GM12878 (cell line): ENCODE measurements at regions not wholly inside any gene's neighbourhood (a gene's known extent, or its start where the extent isn't known, plus 50 kb on each side); places are given as distances from the start of the nearest gene placed in this dataset.

Source experiments
- ATAC-seq: fragments of 200-7000 bp; cut with Tn5 transposase; 3 replicates; pipeline ENCODE4 v1.9.1; 2020; ENCODE audit warnings: mild to moderate bottlenecking, moderate library complexity
- BruUV-seq: library from RNA; stranded (reverse); fragments of 400-500 nt; replicated peaks from 2 replicates; lab custom pipeline; 2021; lab: Mats Ljungman, UMichigan
- CTCF ChIA-PET: fragments of 300-600 bp; sonication (Branson Sonifier 250); formaldehyde crosslinking; extraction: SDS; loops from one replicate; lab custom pipeline; 2021; ENCODE audit warnings: inconsistent platforms; lab: Yijun Ruan, JAX
- POLR2A ChIA-PET: fragments of 350-600 bp; formaldehyde crosslinking; extraction: SDS; loops from one replicate; lab custom pipeline; 2021; ENCODE audit warnings: inconsistent platforms; lab: Charles Lee
- RAD21 ChIA-PET: fragments of 300-600 bp; sonication (Branson Sonifier 250); formaldehyde crosslinking; loops from one replicate; lab custom pipeline; 2023; ENCODE audit warnings: antibody characterized with exemption; ENCODE audit not compliant: unreplicated experiment; lab: Charles Lee
- SMC1A ChIA-PET: fragments of 300-600 bp; sonication (Branson Sonifier 250); formaldehyde crosslinking; loops from one replicate; lab custom pipeline; 2023; ENCODE audit not compliant: unreplicated experiment, uncharacterized antibody; lab: Charles Lee
- DNase-seq: peaks from one replicate; pipeline ENCODE4 v3.0.0-alpha.2; 2011; ENCODE audit warnings: low read depth, low spot score
- FAIRE-seq: peaks from 3 replicates; lab custom pipeline; 2011; peaks lifted over from hg19 to GRCh38; lab: Jason Lieb, UNC
- H2AFZ ChIP-seq: 2 replicates; pipeline ENCODE4 v1.6.0; 2011; ENCODE audit warnings: low read depth, low read length, control low read depth; ENCODE audit not compliant: control insufficient read depth
- H3K27ac ChIP-seq: 2 replicates; pipeline ENCODE4 v1.5.1; 2011; ENCODE audit warnings: control low read depth; ENCODE audit not compliant: control insufficient read depth, insufficient read depth
- H3K27me3 ChIP-seq, 2 experiments: replicated peaks in 1 of 2; 2 replicates each; pipeline versions ENCODE4 v1.6.0 to v1.6.1; 2011; ENCODE audit warnings: low read length in 1 of 2; ENCODE audit not compliant: control insufficient read depth in 2 of 2, insufficient read depth in 2 of 2
- H3K36me3 ChIP-seq, 2 experiments: 2 replicates each; pipeline ENCODE4 v1.5.1; 2011; ENCODE audit warnings: low read length in 1 of 2; ENCODE audit not compliant: control insufficient read depth in 2 of 2, insufficient read depth in 2 of 2
- H3K4me1 ChIP-seq: 2 replicates; pipeline ENCODE4 v1.6.1; 2011; ENCODE audit warnings: mild to moderate bottlenecking, low read length, moderate library complexity, mixed read lengths; ENCODE audit not compliant: control insufficient read depth, insufficient read depth
- H3K4me2 ChIP-seq: 2 replicates; pipeline ENCODE4 v1.6.0; 2011; ENCODE audit warnings: control low read depth; ENCODE audit not compliant: control insufficient read depth, insufficient read depth
- H3K4me3 ChIP-seq: fragments of 200-600 bp; sonication (generic); 2 replicates; pipeline ENCODE4 v1.5.1; 2016
- H3K79me2 ChIP-seq: 2 replicates; pipeline ENCODE4 v1.6.0; 2011; ENCODE audit warnings: low read length; ENCODE audit not compliant: control insufficient read depth, insufficient read depth
- H3K9ac ChIP-seq: 2 replicates; pipeline ENCODE4 v1.8.0; 2011; ENCODE audit warnings: low read length, control low read depth, mixed read lengths; ENCODE audit not compliant: control insufficient read depth, insufficient read depth
- H3K9me3 ChIP-seq: replicated peaks from 3 replicates; pipeline ENCODE4 v1.5.1; 2011; ENCODE audit warnings: mild to moderate bottlenecking, low read length; ENCODE audit not compliant: control insufficient read depth, insufficient read depth
- H4K20me1 ChIP-seq: 2 replicates; pipeline ENCODE4 v1.6.0; 2011; ENCODE audit not compliant: control insufficient read depth, insufficient read depth
- BACH1 ChIP-seq: fragments of 450-650 bp; IDR thresholded peaks from 2 replicates; pipeline ENCODE4 v1.6.1; 2017; ENCODE audit warnings: mild to moderate bottlenecking, borderline replicate concordance
- CUX1 ChIP-seq: IDR thresholded peaks from 2 replicates; pipeline ENCODE4 v1.6.1; 2012; ENCODE audit warnings: improper control_type of control experiment, low read depth, low read length; ENCODE audit not compliant: insufficient replicate concordance
- EGR1 ChIP-seq, 2 experiments: IDR thresholded peaks; 1 replicate in 1 of 2; 2 replicates in 1 of 2; pipeline ENCODE4 v1.6.1; 2011 to 2012; ENCODE audit warnings: low read depth in 2 of 2, low read length in 2 of 2, borderline replicate concordance in 1 of 2, mild to moderate bottlenecking in 1 of 2, moderate library complexity in 1 of 2
- MYB ChIP-seq: fragments of 150-350 bp; IDR thresholded peaks from 2 replicates; pipeline ENCODE4 v1.6.1; 2014; ENCODE audit warnings: mild to moderate bottlenecking, low read depth, low read length, borderline replicate concordance
- NRF1 ChIP-seq: conservative IDR thresholded peaks from 2 replicates; pipeline ENCODE4 v1.6.1; 2011; ENCODE audit warnings: mild to moderate bottlenecking, low read depth, low read length, improper control_type of control experiment
- PBX3 ChIP-seq: IDR thresholded peaks from 2 replicates; pipeline ENCODE4 v1.6.1; 2011; ENCODE audit warnings: mild to moderate bottlenecking, low read depth, low read length, moderate library complexity; ENCODE audit not compliant: insufficient replicate concordance
- SRF ChIP-seq, 2 experiments: IDR thresholded peaks; 2 replicates each; pipeline ENCODE4 v1.6.1; 2011; ENCODE audit warnings: low read depth in 2 of 2, low read length in 2 of 2, mild to moderate bottlenecking in 1 of 2, moderate library complexity in 1 of 2
- STAT1 ChIP-seq: fragments of 450-650 bp; conservative IDR thresholded peaks from 2 replicates; pipeline ENCODE4 v1.6.1; 2014; ENCODE audit warnings: antibody characterized with exemption, mild to moderate bottlenecking
- ZNF207 ChIP-seq: fragments of 450-650 bp; IDR thresholded peaks from 2 replicates; pipeline ENCODE4 v1.6.1; 2014; ENCODE audit warnings: antibody characterized with exemption, mild to moderate bottlenecking, borderline replicate concordance
- ZNF274 ChIP-seq: IDR thresholded peaks from one replicate; pipeline ENCODE4 v1.8.0; 2011; ENCODE audit not compliant: insufficient read length, insufficient read depth
- ZNF592 ChIP-seq: fragments of 450-650 bp; IDR thresholded peaks from 2 replicates; pipeline ENCODE4 v1.6.1; 2017; ENCODE audit warnings: mild to moderate bottlenecking, moderate library complexity
- whole genome bisulfite sequencing: methylation state at CpG from one replicate; pipeline ENCODE4 v1.1.6; 2016; ENCODE audit warnings: low lambda C conversion rate; ENCODE audit not compliant: insufficient replicate concordance, insufficient coverage; ENCODE audit errors: missing lambda C conversion rate; 5-methylcytosine and 5-hydroxymethylcytosine counted together
- in situ Hi-C: fragments of 300-500 bp; cut with MboI; formaldehyde crosslinking; loops from 9 replicates; pipeline ENCODE4 v1.14.3; 2018; ENCODE audit warnings: mixed read lengths
- intact Hi-C: fragments of 100-400 bp; cut with micrococcal nuclease; formaldehyde crosslinking; loops from one replicate; pipeline ENCODE4 v1.14.2; 2022; ENCODE audit not compliant: unreplicated experiment

- no peak overlapping the region for H3K9ac ChIP-seq
- H3K27ac ChIP-seq: no peak overlapping the region
- ATAC-seq (no peak), DNase-seq (no peak), FAIRE-seq (no peak)
- no peaks in the 10 kb centered on the region for H3K27me3 ChIP-seq
- in situ Hi-C loops: no loop called here
- intact Hi-C loops: no loop called here
- BruUV-seq: no TSS peak
- no peaks in the 10 kb centered on the region for H3K36me3 ChIP-seq
- H2AFZ ChIP-seq: no peak overlapping the region
- no peaks in the 10 kb centered on the region for H3K9me3 ChIP-seq
- H3K79me2 ChIP-seq: no peaks in the 10 kb centered on the region
- POLR2A ChIA-PET: no interaction called here
- H4K20me1 ChIP-seq: no peaks in the 10 kb centered on the region; the same call in 1 of the 2 replicates
- SMC1A ChIA-PET: no interaction called here
- CTCF ChIA-PET: no interaction called here
- H3K4me3 ChIP-seq: no peak overlapping the region
- no peak overlapping the region for H3K4me2 ChIP-seq
- WGBS: 62% methylated on average over 21 of the region's 21 CpGs
- no peak for TF ChIP-seq SRF (IDR thresholded peaks at IDR 0.05; ENCODE audit: low read depth in 2 of 2, low read length in 2 of 2)
- TF ChIP-seq STAT1: no peak
- no peak for TF ChIP-seq ZNF274
- no peak for TF ChIP-seq PBX3
- no peak for TF ChIP-seq NRF1
- TF ChIP-seq ZNF592: no peak
- no peak for TF ChIP-seq EGR1 (IDR thresholded peaks at IDR 0.05; ENCODE audit: borderline replicate concordance in 1 of 2, low read depth in 2 of 2, low read length in 2 of 2)
- TF ChIP-seq BACH1: no peak
- no peak for TF ChIP-seq ZNF207
- TF ChIP-seq CUX1: no peak
- TF ChIP-seq MYB: no peak
- no peaks in the 10 kb centered on the region for H3K4me1 ChIP-seq
- RAD21 ChIA-PET: no interaction called here
These were observed 103.7 kb downstream of the TEX29 start for GRCh38 chr13:111424134-111424533.
